Endothelial cell of umbilical vein (primary cell): ENCODE measurements at regions not wholly inside any gene's neighbourhood (a gene's known extent, or its start where the extent isn't known, plus 50 kb on each side); places are given as distances from the start of the nearest gene placed in this dataset.

Source experiments
- CTCF ChIP-seq, 2 donors: IDR thresholded peaks; 1 replicate in 1 of 2; 2 replicates in 1 of 2; pipeline ENCODE4 v1.5.1; 2011; ENCODE audit warnings: low read length in 2 of 2, mild to moderate bottlenecking in 2 of 2, moderate library complexity in 2 of 2, control low read depth in 1 of 2, inconsistent platforms in 1 of 2, low read depth in 1 of 2; ENCODE audit not compliant: insufficient read depth in 1 of 2; ENCODE audit errors: extremely low read depth in 1 of 2
- EZH2 ChIP-seq: IDR thresholded peaks from 2 replicates; pipeline ENCODE4 v1.6.1; 2012; ENCODE audit warnings: borderline replicate concordance, low read depth, mild to moderate bottlenecking, moderate library complexity, low read length, inconsistent platforms; ENCODE audit not compliant: severe bottlenecking
- FOS ChIP-seq: IDR thresholded peaks from 2 replicates; pipeline ENCODE4 v1.6.1; 2011; ENCODE audit warnings: mild to moderate bottlenecking, low read length, moderate library complexity, borderline replicate concordance; ENCODE audit not compliant: insufficient read depth
- JUN ChIP-seq: IDR thresholded peaks from 2 replicates; pipeline ENCODE4 v1.6.1; 2011; ENCODE audit warnings: borderline replicate concordance, low read depth; ENCODE audit not compliant: insufficient read length, insufficient read depth
- POLR2A ChIP-seq: IDR thresholded peaks from 2 replicates; pipeline ENCODE4 v1.6.1; 2012; ENCODE audit warnings: low read depth, mild to moderate bottlenecking, control low read depth, low read length
- POLR2AphosphoS5 ChIP-seq: IDR thresholded peaks from 2 replicates; pipeline ENCODE4 v1.6.1; 2012; ENCODE audit warnings: low read depth, mild to moderate bottlenecking, control low read depth, low read length, moderate library complexity; ENCODE audit not compliant: insufficient read depth

- TF ChIP-seq FOS = no peak
- TF ChIP-seq CTCF (IDR thresholded peaks at IDR 0.05; ENCODE audit: extremely low read depth in 1 of 2, insufficient read depth in 1 of 2, low read depth in 1 of 2, low read length in 2 of 2) = no peak
- TF ChIP-seq JUN = no peak
- no peak for TF ChIP-seq POLR2A
- TF ChIP-seq EZH2 = no peak
- TF ChIP-seq POLR2AphosphoS5 = no peak
Measured at GRCh38 chr20:47857569-47858464, 72.5 kb upstream of the SULF2 start.
